ENCODE measurements at regions not wholly inside any gene's neighbourhood (a gene's known extent, or its start where the extent isn't known, plus 50 kb on each side); places are given as distances from the start of the nearest gene placed in this dataset.

DNA sequence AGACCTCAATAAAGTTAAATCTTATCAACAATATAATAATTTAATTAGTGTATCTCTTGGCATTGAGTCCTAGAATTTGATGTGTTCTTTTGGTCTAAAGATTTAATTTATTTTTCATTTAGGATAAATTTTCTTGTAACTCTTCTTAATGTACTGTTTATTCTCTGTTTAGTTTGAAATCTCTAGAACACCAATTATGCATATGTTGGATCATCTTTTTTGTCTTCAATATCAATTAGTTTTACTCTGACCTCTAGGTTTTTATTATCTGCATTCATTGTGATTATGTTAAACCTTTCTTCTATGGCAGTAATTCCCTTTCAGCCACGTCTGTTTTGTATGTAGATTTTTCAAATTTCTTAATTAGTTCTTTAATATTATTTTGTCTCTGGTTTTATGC lies 93.8 kb upstream of the ARHGEF7 start:
- DNase-seq = no peak
- Histone ChIP-seq H3K27me3 (ENCODE audit: insufficient read depth, low read depth, severe bottlenecking) (peaks cover 81% of the 10 kb centered on the region), H3K27ac (no peak overlapping the region), H3K4me3 (ENCODE audit: low read depth, low read length) (no peak overlapping the region), H3K9me3 (ENCODE audit: severe bottlenecking) (peaks cover 36% of the 10 kb centered on the region), H3K36me3 (no peaks in the 10 kb centered on the region)
- TF ChIP-seq, protein P1, sequence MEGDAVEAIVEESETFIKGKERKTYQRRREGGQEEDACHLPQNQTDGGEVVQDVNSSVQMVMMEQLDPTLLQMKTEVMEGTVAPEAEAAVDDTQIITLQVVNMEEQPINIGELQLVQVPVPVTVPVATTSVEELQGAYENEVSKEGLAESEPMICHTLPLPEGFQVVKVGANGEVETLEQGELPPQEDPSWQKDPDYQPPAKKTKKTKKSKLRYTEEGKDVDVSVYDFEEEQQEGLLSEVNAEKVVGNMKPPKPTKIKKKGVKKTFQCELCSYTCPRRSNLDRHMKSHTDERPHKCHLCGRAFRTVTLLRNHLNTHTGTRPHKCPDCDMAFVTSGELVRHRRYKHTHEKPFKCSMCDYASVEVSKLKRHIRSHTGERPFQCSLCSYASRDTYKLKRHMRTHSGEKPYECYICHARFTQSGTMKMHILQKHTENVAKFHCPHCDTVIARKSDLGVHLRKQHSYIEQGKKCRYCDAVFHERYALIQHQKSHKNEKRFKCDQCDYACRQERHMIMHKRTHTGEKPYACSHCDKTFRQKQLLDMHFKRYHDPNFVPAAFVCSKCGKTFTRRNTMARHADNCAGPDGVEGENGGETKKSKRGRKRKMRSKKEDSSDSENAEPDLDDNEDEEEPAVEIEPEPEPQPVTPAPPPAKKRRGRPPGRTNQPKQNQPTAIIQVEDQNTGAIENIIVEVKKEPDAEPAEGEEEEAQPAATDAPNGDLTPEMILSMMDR (IDR thresholded peaks at IDR 0.05; ENCODE audit: low read depth, low read length) = no peak

DNA sequence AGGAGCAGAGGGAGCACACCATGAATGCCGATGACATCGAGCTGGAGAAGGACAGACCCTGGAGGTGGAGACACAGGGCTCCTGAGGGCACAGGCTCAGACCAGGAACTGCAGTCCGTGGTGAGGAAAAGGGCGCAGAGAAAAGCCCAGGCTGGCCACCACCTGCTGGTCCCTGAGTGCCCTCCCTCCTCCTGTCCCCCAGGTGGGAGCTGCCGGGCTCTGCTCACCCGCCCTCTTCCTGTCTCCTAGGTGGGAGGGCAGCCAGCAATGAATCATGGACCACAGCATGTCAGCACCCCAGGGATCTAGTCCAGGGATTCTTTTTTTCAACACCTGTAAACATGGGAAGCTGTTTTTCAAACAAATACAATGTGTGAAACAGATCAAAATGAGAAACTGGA lies 94.6 kb upstream of the ARHGEF7 start:
- DNase-seq = no peak
- no peak overlapping the region for H3K27ac ChIP-seq
- TF ChIP-seq, protein P1 (IDR thresholded peaks at IDR 0.05; ENCODE audit: low read depth, low read length) = no peak
- peaks cover 38% of the 10 kb centered on the region for H3K9me3 ChIP-seq (ENCODE audit: severe bottlenecking)
- no peaks in the 10 kb centered on the region for H3K36me3 ChIP-seq
- no peak overlapping the region for H3K4me3 ChIP-seq (ENCODE audit: low read depth, low read length)
- H3K27me3 ChIP-seq (ENCODE audit: insufficient read depth, low read depth, severe bottlenecking) = peaks cover 82% of the 10 kb centered on the region

GRCh38 chr13:111020021-111020420 lies 95.1 kb upstream of the ARHGEF7 start:
- no peak overlapping the region for H3K4me3 ChIP-seq (ENCODE audit: low read depth, low read length)
- peaks cover 80% of the 10 kb centered on the region for H3K27me3 ChIP-seq (ENCODE audit: insufficient read depth, low read depth, severe bottlenecking)
- no peaks in the 10 kb centered on the region for H3K36me3 ChIP-seq
- TF ChIP-seq, protein P1 (IDR thresholded peaks at IDR 0.05; ENCODE audit: low read depth, low read length) = no peak
- no peak overlapping the region for H3K27ac ChIP-seq
- H3K9me3 ChIP-seq (ENCODE audit: severe bottlenecking) = peaks cover 38% of the 10 kb centered on the region
- no peak for DNase-seq

DNA sequence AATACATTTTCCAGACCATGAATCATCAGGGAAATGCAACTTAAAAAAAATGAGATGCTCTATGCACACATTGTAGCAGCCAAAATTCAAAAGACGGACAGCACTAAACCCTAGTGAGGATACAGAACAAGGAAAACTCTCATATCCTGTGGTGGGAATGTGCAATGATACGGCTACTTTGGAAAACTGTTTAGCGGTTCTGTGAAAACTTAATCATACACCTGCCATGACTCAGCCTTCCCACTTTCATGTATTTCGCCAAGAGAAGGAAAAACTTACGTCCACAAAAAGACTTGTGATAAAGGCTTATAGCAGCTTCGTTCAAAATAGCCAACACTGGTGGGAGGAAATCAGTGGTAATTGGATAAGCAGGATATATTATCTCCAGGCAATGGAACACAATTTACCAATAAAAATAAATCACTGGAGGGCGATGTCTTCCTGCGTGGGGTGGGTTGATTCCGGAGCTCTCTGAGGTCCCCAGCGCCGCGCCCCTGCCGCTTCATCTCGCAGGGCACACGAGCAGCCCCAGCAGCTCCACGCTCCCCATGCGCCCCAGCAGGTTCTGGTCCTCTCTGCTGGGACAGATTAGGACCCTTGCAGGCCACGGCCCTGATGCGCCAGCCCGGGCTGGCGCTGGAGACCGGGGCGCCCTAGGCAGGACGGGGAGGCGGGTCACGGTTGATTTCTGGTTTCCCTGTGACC lies 97.2 kb upstream of the ARHGEF7 start:
- Histone ChIP-seq H3K4me3 (ENCODE audit: low read depth, low read length) (no peak overlapping the region), H3K27me3 (ENCODE audit: insufficient read depth, low read depth, severe bottlenecking) (peaks cover 80% of the 10 kb centered on the region), H3K36me3 (no peaks in the 10 kb centered on the region), H3K27ac (no peak overlapping the region), H3K9me3 (ENCODE audit: severe bottlenecking) (peaks cover 38% of the 10 kb centered on the region)
- DNase-seq = no peak
- TF ChIP-seq, protein P1 (IDR thresholded peaks at IDR 0.05; ENCODE audit: low read depth, low read length) = no peak

- Histone ChIP-seq H3K9me3 (ENCODE audit: severe bottlenecking) (peaks cover 6% of the 10 kb centered on the region), H3K27ac (no peak overlapping the region), H3K27me3 (ENCODE audit: insufficient read depth, low read depth, severe bottlenecking) (peaks cover 93% of the 10 kb centered on the region), H3K4me3 (ENCODE audit: low read depth, low read length) (no peak overlapping the region), H3K36me3 (no peaks in the 10 kb centered on the region)
- DNase-seq = no peak
- TF ChIP-seq, protein P1 (IDR thresholded peaks at IDR 0.05; ENCODE audit: low read depth, low read length) = no peak
These were observed 98.3 kb upstream of the ANKRD10 start for GRCh38 chr13:111013196-111013595.

- Histone ChIP-seq H3K27me3 (ENCODE audit: insufficient read depth, low read depth, severe bottlenecking) (peaks cover 95% of the 10 kb centered on the region), H3K4me3 (ENCODE audit: low read depth, low read length) (no peak overlapping the region), H3K27ac (no peak overlapping the region), H3K9me3 (ENCODE audit: severe bottlenecking) (peaks cover 6% of the 10 kb centered on the region), H3K36me3 (no peaks in the 10 kb centered on the region)
- TF ChIP-seq, protein P1 (IDR thresholded peaks at IDR 0.05; ENCODE audit: low read depth, low read length) = no peak
- no peak for DNase-seq
These were observed 97.0 kb upstream of the ANKRD10 start for GRCh38 chr13:111011899-111012298.
